ENCODE measurements at regions not wholly inside any gene's neighbourhood (a gene's known extent, or its start where the extent isn't known, plus 50 kb on each side); places are given as distances from the start of the nearest gene placed in this dataset.

DNA sequence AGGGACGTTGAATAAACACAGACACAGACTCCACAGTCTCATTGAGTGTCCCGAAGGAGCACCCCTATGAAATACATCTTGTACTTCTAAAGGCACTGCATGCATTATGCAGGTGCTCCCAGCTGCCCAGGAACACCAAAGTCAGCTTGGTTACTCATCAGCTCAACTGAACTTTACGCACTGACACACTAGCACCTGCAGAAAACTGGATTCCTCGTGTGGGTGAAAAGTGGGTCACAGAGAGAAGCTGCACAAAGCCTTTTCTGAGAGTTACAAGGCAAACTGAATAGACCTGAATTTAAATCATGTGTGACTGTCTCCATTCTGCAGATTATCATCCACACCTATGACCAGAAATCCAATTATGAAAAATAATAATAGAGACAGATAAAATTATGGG is 527.5 kb upstream of the NBEA start:
- TF ChIP-seq, protein P1, sequence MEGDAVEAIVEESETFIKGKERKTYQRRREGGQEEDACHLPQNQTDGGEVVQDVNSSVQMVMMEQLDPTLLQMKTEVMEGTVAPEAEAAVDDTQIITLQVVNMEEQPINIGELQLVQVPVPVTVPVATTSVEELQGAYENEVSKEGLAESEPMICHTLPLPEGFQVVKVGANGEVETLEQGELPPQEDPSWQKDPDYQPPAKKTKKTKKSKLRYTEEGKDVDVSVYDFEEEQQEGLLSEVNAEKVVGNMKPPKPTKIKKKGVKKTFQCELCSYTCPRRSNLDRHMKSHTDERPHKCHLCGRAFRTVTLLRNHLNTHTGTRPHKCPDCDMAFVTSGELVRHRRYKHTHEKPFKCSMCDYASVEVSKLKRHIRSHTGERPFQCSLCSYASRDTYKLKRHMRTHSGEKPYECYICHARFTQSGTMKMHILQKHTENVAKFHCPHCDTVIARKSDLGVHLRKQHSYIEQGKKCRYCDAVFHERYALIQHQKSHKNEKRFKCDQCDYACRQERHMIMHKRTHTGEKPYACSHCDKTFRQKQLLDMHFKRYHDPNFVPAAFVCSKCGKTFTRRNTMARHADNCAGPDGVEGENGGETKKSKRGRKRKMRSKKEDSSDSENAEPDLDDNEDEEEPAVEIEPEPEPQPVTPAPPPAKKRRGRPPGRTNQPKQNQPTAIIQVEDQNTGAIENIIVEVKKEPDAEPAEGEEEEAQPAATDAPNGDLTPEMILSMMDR (IDR thresholded peaks at IDR 0.05), result no peak
- TF ChIP-seq POLR2AphosphoS5 (IDR thresholded peaks at IDR 0.05) (no peak), EP300 (IDR thresholded peaks at IDR 0.05) (no peak), POLR2A (IDR thresholded peaks at IDR 0.05) (no peak)

Data from gastroesophageal sphincter (tissue), 3 donors.